ENCODE measurements at regions not wholly inside any gene's neighbourhood (a gene's known extent, or its start where the extent isn't known, plus 50 kb on each side); places are given as distances from the start of the nearest gene placed in this dataset.

- Histone ChIP-seq H3K27ac (no peak overlapping the region), H3K36me3 (no peaks in the 10 kb centered on the region), H3K4me1 (ENCODE audit: control insufficient read depth in 1 of 2, insufficient read depth in 1 of 2, low read depth in 1 of 2, low read length in 1 of 2) (no peaks in the 10 kb centered on the region), H3K4me3 (ENCODE audit: low read depth in 1 of 2, low read length in 1 of 2) (no peak overlapping the region), H3K27me3 (no peaks in the 10 kb centered on the region), H3K9me3 (no peaks in the 10 kb centered on the region)
- TF ChIP-seq CTCF (IDR thresholded peaks at IDR 0.05), result no peak
Measured at GRCh38 chr12:61356485-61356884, 903.7 kb upstream of the USP15 start.

- H3K4me1 ChIP-seq (ENCODE audit: control insufficient read depth in 1 of 2, insufficient read depth in 1 of 2, low read depth in 1 of 2, low read length in 1 of 2), result no peaks in the 10 kb centered on the region
- TF ChIP-seq CTCF (IDR thresholded peaks at IDR 0.05), result no peak
- H3K36me3 ChIP-seq, result no peaks in the 10 kb centered on the region
- no peak overlapping the region for H3K27ac ChIP-seq
- no peak overlapping the region for H3K4me3 ChIP-seq (ENCODE audit: low read depth in 1 of 2, low read length in 1 of 2)
- no peaks in the 10 kb centered on the region for H3K27me3 ChIP-seq
- no peaks in the 10 kb centered on the region for H3K9me3 ChIP-seq
Measured at GRCh38 chr12:61357496-61357895, 902.7 kb upstream of the USP15 start.

DNA sequence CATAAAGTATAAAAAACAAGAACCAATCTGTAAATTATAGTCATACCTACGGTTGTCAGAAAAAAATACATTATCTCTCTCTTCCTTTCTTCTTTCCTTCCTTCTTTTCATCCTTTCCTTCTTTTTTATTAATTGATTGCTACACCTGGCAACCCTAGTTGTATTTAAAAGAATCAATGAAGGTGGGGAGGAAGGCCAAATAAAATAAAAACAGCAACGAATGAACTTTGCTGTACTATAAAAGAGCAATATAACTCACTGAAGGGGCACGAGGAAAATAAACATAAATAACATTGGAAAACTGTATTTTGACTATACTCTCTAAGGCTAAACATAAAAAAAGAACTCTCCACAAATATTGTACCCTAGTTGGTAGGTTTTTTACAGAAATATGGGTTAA lies 898.2 kb upstream of the USP15 start:
- Histone ChIP-seq H3K27me3 (no peaks in the 10 kb centered on the region), H3K4me3 (ENCODE audit: low read depth in 1 of 2, low read length in 1 of 2) (no peak overlapping the region), H3K4me1 (ENCODE audit: control insufficient read depth in 1 of 2, insufficient read depth in 1 of 2, low read depth in 1 of 2, low read length in 1 of 2) (no peaks in the 10 kb centered on the region), H3K27ac (no peak overlapping the region), H3K9me3 (no peaks in the 10 kb centered on the region), H3K36me3 (no peaks in the 10 kb centered on the region)
- no peak for TF ChIP-seq CTCF (IDR thresholded peaks at IDR 0.05)

DNA sequence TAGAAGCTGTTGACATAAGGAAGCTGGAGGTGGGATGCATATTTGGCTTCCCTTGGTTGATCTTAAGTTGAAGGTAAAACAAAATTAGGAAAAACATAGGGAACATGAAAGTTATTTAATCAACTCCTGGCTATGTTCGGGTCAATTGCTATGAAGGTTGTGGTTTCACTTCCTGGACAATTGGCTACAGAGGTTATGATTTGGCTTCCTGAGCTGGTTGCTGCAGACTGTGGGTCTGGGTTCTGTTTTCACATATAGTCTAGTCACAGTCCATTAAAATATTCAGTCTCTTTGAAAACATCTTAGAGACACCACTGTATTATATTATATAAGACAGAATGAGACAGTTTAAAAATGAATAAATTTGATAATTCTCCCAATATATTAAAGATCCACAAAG lies 895.2 kb upstream of the USP15 start:
- Histone ChIP-seq H3K27me3 (no peaks in the 10 kb centered on the region), H3K4me1 (ENCODE audit: control insufficient read depth in 1 of 2, insufficient read depth in 1 of 2, low read depth in 1 of 2, low read length in 1 of 2) (no peaks in the 10 kb centered on the region), H3K27ac (no peak overlapping the region), H3K9me3 (no peaks in the 10 kb centered on the region), H3K36me3 (no peaks in the 10 kb centered on the region), H3K4me3 (ENCODE audit: low read depth in 1 of 2, low read length in 1 of 2) (no peak overlapping the region)
- no peak for TF ChIP-seq CTCF (IDR thresholded peaks at IDR 0.05)

DNA sequence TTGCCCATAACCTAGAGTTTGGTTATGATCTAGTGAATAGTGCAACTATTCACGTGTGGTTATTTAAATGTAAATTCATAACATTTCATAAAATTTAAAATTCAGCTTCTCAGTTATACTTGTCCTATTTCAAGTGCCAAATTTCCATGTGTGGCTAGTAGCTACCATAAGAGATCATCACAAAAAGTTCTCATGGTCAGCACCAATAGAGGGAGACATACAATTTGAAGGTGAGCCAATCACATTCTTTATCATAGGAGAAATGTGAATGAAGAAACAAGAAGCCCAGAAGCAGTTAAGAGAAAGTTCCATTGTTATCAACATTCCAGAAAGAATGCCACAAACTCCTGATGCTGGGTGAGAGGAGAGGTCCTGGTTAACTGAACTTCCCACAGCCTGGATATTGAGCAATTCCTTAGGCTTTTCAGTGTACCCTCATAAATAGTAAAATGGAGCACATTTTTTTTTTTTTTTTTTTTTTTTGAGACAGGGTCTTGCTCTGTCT lies 892.9 kb upstream of the USP15 start:
- TF ChIP-seq CTCF (IDR thresholded peaks at IDR 0.05), result no peak
- no peaks in the 10 kb centered on the region for H3K9me3 ChIP-seq
- H3K27ac ChIP-seq, result no peak overlapping the region
- H3K27me3 ChIP-seq, result no peaks in the 10 kb centered on the region
- no peaks in the 10 kb centered on the region for H3K36me3 ChIP-seq
- H3K4me1 ChIP-seq (ENCODE audit: control insufficient read depth in 1 of 2, insufficient read depth in 1 of 2, low read depth in 1 of 2, low read length in 1 of 2), result no peaks in the 10 kb centered on the region
- H3K4me3 ChIP-seq (ENCODE audit: low read depth in 1 of 2, low read length in 1 of 2), result no peak overlapping the region

All from neutrophil (primary cell).